AG04450 (cell line): ENCODE measurements at regions not wholly inside any gene's neighbourhood (a gene's known extent, or its start where the extent isn't known, plus 50 kb on each side); places are given as distances from the start of the nearest gene placed in this dataset.

Source experiments
- CTCF ChIA-PET: fragments of 300-600, 350-600 bp; formaldehyde crosslinking; extraction: SDS; loops from one replicate; lab custom pipeline; 2022; ENCODE audit warnings: antibody characterized with exemption, inconsistent platforms; lab: Charles Lee
- POLR2A ChIA-PET: fragments of 350-600 bp; formaldehyde crosslinking; extraction: SDS; loops from one replicate; lab custom pipeline; 2021; ENCODE audit warnings: antibody characterized with exemption, inconsistent platforms; lab: Yijun Ruan, JAX
- DNase-seq: peaks from one replicate; pipeline ENCODE4 v3.0.0-alpha.2; 2011; ENCODE audit warnings: low read depth, low spot score
- H3K27ac ChIP-seq: one replicate; pipeline ENCODE4 v1.5.1; 2012; ENCODE audit warnings: low read depth, low read length, control low read depth
- H3K27me3 ChIP-seq: one replicate; pipeline ENCODE4 v1.6.0; 2012; ENCODE audit warnings: low read length; ENCODE audit not compliant: control insufficient read depth, insufficient read depth
- H3K4me3 ChIP-seq: 2 replicates; pipeline ENCODE4 v1.5.1; 2011; ENCODE audit warnings: mild to moderate bottlenecking, low read depth, low read length, control low read depth
- H3K9me3 ChIP-seq: 2 replicates; pipeline ENCODE4 v1.5.1; 2012; ENCODE audit warnings: low read length; ENCODE audit not compliant: control insufficient read depth, insufficient read depth
- TF ChIP-seq, protein P1 (sequence below): IDR thresholded peaks from 2 replicates; pipeline ENCODE4 v1.5.1; 2011; ENCODE audit warnings: low read depth, low read length, control low read depth, inconsistent platforms

DNA sequence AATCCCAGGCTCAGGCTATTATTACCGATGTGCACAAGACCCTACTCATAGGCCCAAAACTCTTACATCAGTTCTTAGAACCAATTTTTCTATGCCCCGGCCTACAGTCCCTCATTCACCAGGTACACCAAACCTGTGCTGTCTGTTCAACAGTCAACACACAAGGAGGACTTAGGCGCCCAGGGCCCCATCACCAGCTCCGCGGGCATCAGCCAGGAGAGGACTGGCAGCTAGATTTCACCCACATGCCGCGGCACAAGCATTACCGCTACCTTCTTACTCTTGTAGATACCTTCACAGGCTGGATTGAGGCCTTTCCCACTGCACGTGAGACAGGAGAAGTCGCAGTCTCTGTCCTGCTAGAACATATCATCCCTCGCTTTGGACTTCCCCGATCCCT, 962.5 kb downstream of the RPA4 start:
- TF ChIP-seq, protein P1, sequence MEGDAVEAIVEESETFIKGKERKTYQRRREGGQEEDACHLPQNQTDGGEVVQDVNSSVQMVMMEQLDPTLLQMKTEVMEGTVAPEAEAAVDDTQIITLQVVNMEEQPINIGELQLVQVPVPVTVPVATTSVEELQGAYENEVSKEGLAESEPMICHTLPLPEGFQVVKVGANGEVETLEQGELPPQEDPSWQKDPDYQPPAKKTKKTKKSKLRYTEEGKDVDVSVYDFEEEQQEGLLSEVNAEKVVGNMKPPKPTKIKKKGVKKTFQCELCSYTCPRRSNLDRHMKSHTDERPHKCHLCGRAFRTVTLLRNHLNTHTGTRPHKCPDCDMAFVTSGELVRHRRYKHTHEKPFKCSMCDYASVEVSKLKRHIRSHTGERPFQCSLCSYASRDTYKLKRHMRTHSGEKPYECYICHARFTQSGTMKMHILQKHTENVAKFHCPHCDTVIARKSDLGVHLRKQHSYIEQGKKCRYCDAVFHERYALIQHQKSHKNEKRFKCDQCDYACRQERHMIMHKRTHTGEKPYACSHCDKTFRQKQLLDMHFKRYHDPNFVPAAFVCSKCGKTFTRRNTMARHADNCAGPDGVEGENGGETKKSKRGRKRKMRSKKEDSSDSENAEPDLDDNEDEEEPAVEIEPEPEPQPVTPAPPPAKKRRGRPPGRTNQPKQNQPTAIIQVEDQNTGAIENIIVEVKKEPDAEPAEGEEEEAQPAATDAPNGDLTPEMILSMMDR: no peak
- ChIA-PET POLR2A (no interaction called here), CTCF (no interaction called here)
- Histone ChIP-seq H3K27me3 (no peaks in the 10 kb centered on the region), H3K9me3 (peaks cover 50% of the 10 kb centered on the region), H3K4me3 (no peak overlapping the region), H3K27ac (no peak overlapping the region)
- no peak for DNase-seq

GRCh38 chrX:97846718-97847237, 963.1 kb downstream of the RPA4 start:
- no peak for DNase-seq
- Histone ChIP-seq H3K9me3 (peaks cover 48% of the 10 kb centered on the region), H3K27ac (no peak overlapping the region), H3K4me3 (no peak overlapping the region), H3K27me3 (no peaks in the 10 kb centered on the region)
- ChIA-PET POLR2A (no interaction called here), CTCF (no interaction called here)
- TF ChIP-seq, protein P1: no peak

GRCh38 chrX:97847885-97848679, 964.4 kb downstream of the RPA4 start:
- TF ChIP-seq, protein P1: no peak
- ChIA-PET POLR2A (no interaction called here), CTCF (no interaction called here)
- no peak overlapping the region for H3K27ac ChIP-seq
- no peaks in the 10 kb centered on the region for H3K27me3 ChIP-seq
- H3K9me3 ChIP-seq: peaks cover 37% of the 10 kb centered on the region
- no peak overlapping the region for H3K4me3 ChIP-seq
- no peak for DNase-seq

GRCh38 chrX:97849951-97850350, 966.2 kb downstream of the RPA4 start:
- Histone ChIP-seq H3K4me3 (no peak overlapping the region), H3K9me3 (peaks cover 22% of the 10 kb centered on the region), H3K27me3 (no peaks in the 10 kb centered on the region), H3K27ac (no peak overlapping the region)
- POLR2A ChIA-PET: no interaction called here
- CTCF ChIA-PET: no interaction called here
- DNase-seq: no peak
- TF ChIP-seq, protein P1: no peak

GRCh38 chrX:97850911-97851310, 967.2 kb downstream of the RPA4 start:
- TF ChIP-seq, protein P1: no peak
- Histone ChIP-seq H3K9me3 (peaks cover 14% of the 10 kb centered on the region), H3K27me3 (no peaks in the 10 kb centered on the region), H3K4me3 (no peak overlapping the region), H3K27ac (no peak overlapping the region)
- POLR2A ChIA-PET: no interaction called here
- CTCF ChIA-PET: no interaction called here
- DNase-seq: no peak
